ENCODE measurements at regions not wholly inside any gene's neighbourhood (a gene's known extent, or its start where the extent isn't known, plus 50 kb on each side); places are given as distances from the start of the nearest gene placed in this dataset.
"Not testable (repeated sequence)": the region's sequence is repeated elsewhere in the genome, so short reads cannot be mapped to it uniquely, and the experiment has no call there.

GRCh38 chr3:44160818-44161217 is 80.9 kb upstream of the TOPAZ1 start:
- no peaks in the 10 kb centered on the region for H3K36me3 ChIP-seq (ENCODE audit: control insufficient read depth in 4 of 4, insufficient read depth in 4 of 4, low read length in 4 of 4)
- no peaks in the 10 kb centered on the region for H3K4me1 ChIP-seq (ENCODE audit: control insufficient read depth in 5 of 5, insufficient read depth in 5 of 5, low read length in 5 of 5)
- no peak for TF ChIP-seq CTCF (IDR thresholded peaks at IDR 0.05; ENCODE audit: control extremely low read depth, extremely low read depth)
- H3K4me3 ChIP-seq: no peak overlapping the region
- no peaks in the 10 kb centered on the region for H3K27me3 ChIP-seq (ENCODE audit: control insufficient read depth in 3 of 3, insufficient read depth in 3 of 3, low read length in 2 of 3)
- no peaks in the 10 kb centered on the region for H3K9me3 ChIP-seq (ENCODE audit: control insufficient read depth in 4 of 4, insufficient read depth in 3 of 4, low read length in 3 of 4)
- H3K27ac ChIP-seq (ENCODE audit: low read depth in 1 of 2, low read length in 1 of 2): no peak overlapping the region
- no peak overlapping the region for H3K9ac ChIP-seq (ENCODE audit: insufficient read depth in 1 of 2, low read length in 2 of 2)
- 84 to 90% methylated on average over 4 of the region's 4 CpGs for WGBS, 2 donors
- ATAC-seq (ENCODE audit: insufficient read depth, low FRiP score) (no peak), DNase-seq (no peak)

GRCh38 chr3:44171891-44172290 is 69.8 kb upstream of the TOPAZ1 start:
- Histone ChIP-seq H3K27me3 (ENCODE audit: control insufficient read depth in 3 of 3, insufficient read depth in 3 of 3, low read length in 2 of 3) (no peaks in the 10 kb centered on the region), H3K9me3 (ENCODE audit: control insufficient read depth in 4 of 4, insufficient read depth in 3 of 4, low read length in 3 of 4) (peaks cover 0 to 3% (median 0%) of the 10 kb centered on the region in 4 donors), H3K9ac (ENCODE audit: insufficient read depth in 1 of 2, low read length in 2 of 2) (no peak overlapping the region), H3K4me1 (ENCODE audit: control insufficient read depth in 5 of 5, insufficient read depth in 5 of 5, low read length in 5 of 5) (peaks cover 0 to 1% (median 0%) of the 10 kb centered on the region in 5 donors), H3K36me3 (ENCODE audit: control insufficient read depth in 4 of 4, insufficient read depth in 4 of 4, low read length in 4 of 4) (no peaks in the 10 kb centered on the region), H3K27ac (ENCODE audit: low read depth in 1 of 2, low read length in 1 of 2) (no peak overlapping the region), H3K4me3 (no peak overlapping the region)
- no peak for TF ChIP-seq CTCF (IDR thresholded peaks at IDR 0.05; ENCODE audit: control extremely low read depth, extremely low read depth)
- WGBS, 2 donors: 95 to 99% methylated on average over 4 of the region's 4 CpGs
- no peak for ATAC-seq (ENCODE audit: insufficient read depth, low FRiP score)
- no peak for DNase-seq

GRCh38 chr3:44172701-44173100 is 69.0 kb upstream of the TOPAZ1 start:
- not testable (repeated sequence) for ATAC-seq (ENCODE audit: insufficient read depth, low FRiP score); H3K9ac ChIP-seq (ENCODE audit: insufficient read depth in 1 of 2, low read length in 2 of 2); H3K36me3 ChIP-seq (ENCODE audit: control insufficient read depth in 4 of 4, insufficient read depth in 4 of 4, low read length in 4 of 4); H3K4me3 ChIP-seq; DNase-seq; H3K27me3 ChIP-seq (ENCODE audit: control insufficient read depth in 3 of 3, insufficient read depth in 3 of 3, low read length in 2 of 3); H3K4me1 ChIP-seq (ENCODE audit: control insufficient read depth in 5 of 5, insufficient read depth in 5 of 5, low read length in 5 of 5); H3K27ac ChIP-seq (ENCODE audit: low read depth in 1 of 2, low read length in 1 of 2); H3K9me3 ChIP-seq (ENCODE audit: control insufficient read depth in 4 of 4, insufficient read depth in 3 of 4, low read length in 3 of 4)
- 91 to 94% methylated on average over 8 of the region's 8 CpGs for WGBS, 2 donors

GRCh38 chr3:44173263-44173662 is 68.4 kb upstream of the TOPAZ1 start:
- no peak overlapping the region for H3K27ac ChIP-seq (ENCODE audit: low read depth in 1 of 2, low read length in 1 of 2)
- H3K9me3 ChIP-seq (ENCODE audit: control insufficient read depth in 4 of 4, insufficient read depth in 3 of 4, low read length in 3 of 4): no peaks in the 10 kb centered on the region
- H3K4me3 ChIP-seq: no peak overlapping the region
- TF ChIP-seq CTCF (IDR thresholded peaks at IDR 0.05; ENCODE audit: control extremely low read depth, extremely low read depth): no peak
- DNase-seq (no peak), ATAC-seq (ENCODE audit: insufficient read depth, low FRiP score) (no peak)
- H3K36me3 ChIP-seq (ENCODE audit: control insufficient read depth in 4 of 4, insufficient read depth in 4 of 4, low read length in 4 of 4): no peaks in the 10 kb centered on the region
- WGBS, 2 donors: 89 to 93% methylated on average over 15 of the region's 15 CpGs
- H3K9ac ChIP-seq (ENCODE audit: insufficient read depth in 1 of 2, low read length in 2 of 2): no peak overlapping the region
- no peaks in the 10 kb centered on the region for H3K27me3 ChIP-seq (ENCODE audit: control insufficient read depth in 3 of 3, insufficient read depth in 3 of 3, low read length in 2 of 3)
- H3K4me1 ChIP-seq (ENCODE audit: control insufficient read depth in 5 of 5, insufficient read depth in 5 of 5, low read length in 5 of 5): peaks cover 0 to 1% (median 0%) of the 10 kb centered on the region in 5 donors

Data from lung (tissue), 11 donors.